ENCODE measurements at regions not wholly inside any gene's neighbourhood (a gene's known extent, or its start where the extent isn't known, plus 50 kb on each side); places are given as distances from the start of the nearest gene placed in this dataset.

GRCh38 chr4:29423836-29424721 is 1296.1 kb upstream of the PCDH7 start:
- no peaks in the 10 kb centered on the region for H3K36me3 ChIP-seq
- DNase-seq (no peak), ATAC-seq (ENCODE audit: low FRiP score in 2 of 2) (no peak)
- no peaks in the 10 kb centered on the region for H3K27me3 ChIP-seq
- H3K4me1 ChIP-seq = no peaks in the 10 kb centered on the region
- no peak overlapping the region for H3K4me3 ChIP-seq
- TF ChIP-seq CTCF (IDR thresholded peaks at IDR 0.05) (no peak), EP300 (IDR thresholded peaks at IDR 0.05) (no peak), POLR2AphosphoS5 (IDR thresholded peaks at IDR 0.05) (no peak), POLR2A (IDR thresholded peaks at IDR 0.05) (no peak)
- H3K9me3 ChIP-seq = no peaks in the 10 kb centered on the region
- WGBS, 2 donors = 68 to 73% methylated on average over 7 of the region's 7 CpGs
- H3K27ac ChIP-seq = no peak overlapping the region

GRCh38 chr4:29453303-29453820 is 1266.8 kb upstream of the PCDH7 start:
- WGBS, 2 donors = 66 to 67% methylated on average over 5 of the region's 5 CpGs
- DNase-seq = no peak
- H3K27me3 ChIP-seq = no peaks in the 10 kb centered on the region
- no peaks in the 10 kb centered on the region for H3K9me3 ChIP-seq
- H3K4me3 ChIP-seq = no peak overlapping the region
- H3K36me3 ChIP-seq = no peaks in the 10 kb centered on the region
- H3K4me1 ChIP-seq = no peaks in the 10 kb centered on the region
- H3K27ac ChIP-seq = no peak overlapping the region
- no peak for ATAC-seq (ENCODE audit: low FRiP score in 2 of 2)
- TF ChIP-seq EP300 (IDR thresholded peaks at IDR 0.05) (no peak), POLR2A (IDR thresholded peaks at IDR 0.05) (no peak), CTCF (IDR thresholded peaks at IDR 0.05) (no peak), POLR2AphosphoS5 (IDR thresholded peaks at IDR 0.05) (no peak)

- TF ChIP-seq POLR2A (IDR thresholded peaks at IDR 0.05) (no peak), EP300 (IDR thresholded peaks at IDR 0.05) (no peak), CTCF (IDR thresholded peaks at IDR 0.05) (no peak), POLR2AphosphoS5 (IDR thresholded peaks at IDR 0.05) (no peak)
- DNase-seq (no peak), ATAC-seq (ENCODE audit: low FRiP score in 2 of 2) (no peak)
- no peaks in the 10 kb centered on the region for H3K36me3 ChIP-seq
- H3K27me3 ChIP-seq = no peaks in the 10 kb centered on the region
- H3K27ac ChIP-seq = no peak overlapping the region
- no peaks in the 10 kb centered on the region for H3K4me1 ChIP-seq
- H3K9me3 ChIP-seq = no peaks in the 10 kb centered on the region
- H3K4me3 ChIP-seq = no peak overlapping the region
- 86 to 89% methylated on average over 3 of the region's 3 CpGs for WGBS, 2 donors
These were observed 1260.2 kb upstream of the PCDH7 start for GRCh38 chr4:29459926-29460325.

GRCh38 chr4:29467044-29467717 is 1253.0 kb upstream of the PCDH7 start:
- TF ChIP-seq POLR2AphosphoS5 (IDR thresholded peaks at IDR 0.05) = no peak
- no peak for TF ChIP-seq EP300 (IDR thresholded peaks at IDR 0.05)
- TF ChIP-seq CTCF (IDR thresholded peaks at IDR 0.05) = no peak
- TF ChIP-seq POLR2A (IDR thresholded peaks at IDR 0.05) = no peak
- no peaks in the 10 kb centered on the region for H3K4me1 ChIP-seq
- WGBS, 2 donors = 45 to 50% methylated on average over 1 of the region's 1 CpG
- H3K4me3 ChIP-seq = no peak overlapping the region
- H3K36me3 ChIP-seq = no peaks in the 10 kb centered on the region
- H3K9me3 ChIP-seq = no peaks in the 10 kb centered on the region
- no peak overlapping the region for H3K27ac ChIP-seq
- ATAC-seq (ENCODE audit: low FRiP score in 2 of 2) (no peak), DNase-seq (no peak)
- no peaks in the 10 kb centered on the region for H3K27me3 ChIP-seq

Small RNA genes in the stretch of these regions (small RNA-seq; reads per million reads assigned to genes)
- gene RF00019 (0 reads per million in 4 donors), gene RN7SL101P (0 reads per million in 4 donors)
